GM21447 (cell line): ENCODE measurements at regions not wholly inside any gene's neighbourhood (a gene's known extent, or its start where the extent isn't known, plus 50 kb on each side); places are given as distances from the start of the nearest gene placed in this dataset.
"Not testable (repeated sequence)": the region's sequence is repeated elsewhere in the genome, so short reads cannot be mapped to it uniquely, and the experiment has no call there.

Source experiments
- ATAC-seq: cut with Tn5 transposase; IDR thresholded peaks from one replicate; pipeline ENCODE4 v1.9.1; 2021; ENCODE audit not compliant: unreplicated experiment

DNA sequence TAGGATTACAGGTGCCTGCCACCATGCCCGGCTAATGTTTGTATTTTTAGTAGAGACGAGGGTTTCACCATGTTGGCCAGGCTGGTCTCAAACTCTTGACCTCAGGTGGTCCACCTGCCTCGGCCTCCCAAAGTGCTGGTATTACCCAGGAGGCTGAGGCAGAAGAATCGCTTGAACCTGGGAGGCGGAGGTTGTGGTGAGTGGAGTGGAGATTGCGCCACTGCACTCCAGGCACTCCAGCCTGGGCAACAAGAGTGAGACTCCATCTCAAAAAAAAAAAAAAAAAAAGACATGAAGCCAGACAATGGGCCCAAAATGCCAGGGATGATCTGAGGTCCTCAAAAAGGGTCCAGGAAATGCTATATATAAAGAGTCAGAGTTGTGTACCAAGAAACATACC, 392.9 kb downstream of the SEC14L1 start:
- ATAC-seq: not testable (repeated sequence)

- ATAC-seq: no peak
Observed at GRCh38 chr17:77534137-77534536, 393.4 kb downstream of the SEC14L1 start.

GRCh38 chr17:77535435-77535834, 394.7 kb downstream of the SEC14L1 start:
- no peak for ATAC-seq

DNA sequence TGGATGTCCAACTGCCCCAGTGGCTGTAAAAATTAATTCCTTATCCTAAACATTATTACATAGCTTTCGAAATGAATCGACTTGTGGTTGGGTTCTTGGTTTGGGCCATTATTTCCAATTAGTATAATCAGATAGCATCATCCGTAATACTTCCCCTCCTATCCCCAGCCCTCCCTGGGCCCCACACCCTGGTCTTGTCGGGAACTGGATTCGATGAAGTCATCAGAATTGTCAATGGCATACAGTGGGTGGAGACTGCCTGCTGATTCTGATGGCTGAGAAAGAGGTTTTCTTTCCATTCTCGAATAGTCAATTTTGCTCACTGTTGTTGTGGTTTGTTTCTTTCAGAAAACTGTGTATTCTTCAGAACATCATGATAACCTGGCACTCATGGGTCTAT, 395.1 kb downstream of the SEC14L1 start:
- ATAC-seq: no peak

DNA sequence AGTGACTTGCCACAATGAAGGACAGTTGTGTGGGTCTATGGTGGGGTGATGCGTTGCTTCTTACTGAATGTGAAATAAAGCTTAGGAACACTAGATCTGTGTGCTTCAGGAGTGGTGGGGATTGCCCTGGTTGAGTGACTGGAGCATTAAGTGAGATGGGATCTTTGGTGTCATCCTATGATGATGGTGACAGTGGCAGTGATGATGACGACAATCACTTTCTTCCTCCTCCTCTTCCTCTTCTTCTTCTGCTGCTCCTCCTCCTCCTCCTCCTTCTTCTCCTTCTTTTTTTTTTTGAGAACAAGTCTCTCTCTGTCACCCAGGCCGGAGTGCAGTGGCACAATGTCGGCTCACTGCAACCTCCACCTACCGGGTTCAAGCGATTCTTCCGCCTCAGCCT, 396.8 kb downstream of the SEC14L1 start:
- no peak for ATAC-seq

DNA sequence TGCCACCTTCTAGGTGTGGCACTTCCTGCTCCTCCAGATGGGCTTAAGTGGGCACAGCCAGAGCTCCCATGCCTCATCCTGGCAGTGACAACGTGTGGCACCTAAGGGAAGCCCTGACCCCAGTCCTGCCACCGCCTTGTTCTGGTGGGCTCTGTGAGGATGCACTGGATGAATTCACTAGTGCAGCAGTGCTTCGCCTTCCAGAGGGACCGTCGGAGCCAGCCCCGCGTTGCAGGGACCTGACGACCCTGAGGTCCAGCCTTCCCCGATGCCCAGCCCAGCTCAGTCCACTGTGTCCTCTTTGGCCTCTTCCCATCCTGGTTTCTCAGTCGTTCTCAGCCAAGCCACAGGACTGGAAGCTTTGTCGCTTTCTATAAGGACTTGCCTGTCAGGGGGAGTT, 399.8 kb downstream of the SEC14L1 start:
- ATAC-seq: no peak

DNA sequence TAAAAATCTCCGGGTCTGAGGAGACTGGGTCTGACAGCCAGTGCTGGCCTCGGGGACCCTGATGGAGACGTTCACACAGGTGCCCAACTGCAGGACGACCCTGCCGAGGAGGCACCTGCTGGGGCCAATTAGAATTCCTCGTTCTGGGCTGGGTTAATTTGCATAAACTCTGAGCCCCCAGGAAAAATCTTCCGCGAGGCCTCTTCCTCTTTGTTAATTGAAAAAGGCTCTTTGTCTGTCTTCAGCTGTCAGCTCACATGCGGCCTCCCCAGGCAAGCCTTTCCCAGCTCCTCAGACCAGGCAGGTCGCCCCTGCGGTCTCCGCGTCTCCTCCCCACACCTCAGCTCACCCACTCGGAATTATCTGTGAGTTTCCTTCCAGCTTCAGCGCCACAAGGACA, 400.2 kb downstream of the SEC14L1 start:
- no peak for ATAC-seq

- ATAC-seq: no peak
Observed at GRCh38 chr17:77542011-77542410, 401.2 kb downstream of the SEC14L1 start.

DNA sequence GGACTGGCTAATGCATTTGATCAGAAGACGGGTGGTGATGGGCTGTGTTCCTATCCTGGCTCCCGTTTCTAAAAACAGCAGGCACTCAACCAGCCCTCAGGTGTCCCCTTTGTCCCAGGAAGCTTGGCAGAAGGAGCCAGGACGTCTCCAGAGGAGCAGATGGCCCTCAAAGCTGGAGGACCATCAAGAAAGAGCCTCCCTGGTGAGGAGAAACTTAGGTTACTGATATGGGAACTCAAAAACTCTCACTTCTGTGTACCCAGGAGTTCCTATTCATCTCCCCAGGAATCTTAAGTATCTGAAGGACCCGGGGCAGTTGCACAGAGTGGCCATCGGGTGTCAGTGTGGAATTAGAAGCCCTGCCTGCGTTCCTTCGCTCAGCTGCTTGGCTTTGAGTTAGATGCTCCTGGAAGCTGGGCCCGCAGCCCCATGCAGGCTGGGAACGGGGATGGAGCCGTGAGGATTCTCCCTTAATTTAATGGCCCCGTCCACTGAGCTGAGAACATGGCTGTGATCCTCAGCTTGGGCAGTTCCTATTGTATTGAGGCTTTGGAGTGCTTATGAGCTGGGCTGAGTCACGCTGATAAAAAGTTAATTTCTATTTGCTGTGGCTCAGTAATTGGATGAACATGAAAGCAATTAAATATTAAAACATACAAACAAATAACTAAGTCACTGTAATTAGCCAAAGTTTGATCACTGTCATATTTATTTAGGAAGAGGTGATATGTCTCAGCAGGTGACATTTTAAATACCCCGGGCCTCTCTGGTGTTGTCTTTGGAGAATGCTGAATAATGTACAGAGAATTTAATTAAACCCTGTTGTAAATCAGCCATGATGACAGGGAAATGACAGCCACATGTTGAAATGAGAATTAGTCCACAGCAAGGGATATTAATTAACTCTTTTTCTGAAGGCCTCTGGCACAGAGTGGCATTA, 402.1 kb downstream of the SEC14L1 start:
- ATAC-seq: no peak

- ATAC-seq: no peak
Observed at GRCh38 chr17:77543801-77544200, 403.0 kb downstream of the SEC14L1 start.

- ATAC-seq: no peak
Observed at GRCh38 chr17:77544347-77545110, 403.8 kb downstream of the SEC14L1 start.

- ATAC-seq: no peak
Observed at GRCh38 chr17:77546772-77547241, 406.0 kb downstream of the SEC14L1 start.

- no peak for ATAC-seq
Observed at GRCh38 chr17:77548967-77549366, 408.2 kb downstream of the SEC14L1 start.

GRCh38 chr17:77549726-77550366, 408.7 kb upstream of the TNRC6C start:
- no peak for ATAC-seq

DNA sequence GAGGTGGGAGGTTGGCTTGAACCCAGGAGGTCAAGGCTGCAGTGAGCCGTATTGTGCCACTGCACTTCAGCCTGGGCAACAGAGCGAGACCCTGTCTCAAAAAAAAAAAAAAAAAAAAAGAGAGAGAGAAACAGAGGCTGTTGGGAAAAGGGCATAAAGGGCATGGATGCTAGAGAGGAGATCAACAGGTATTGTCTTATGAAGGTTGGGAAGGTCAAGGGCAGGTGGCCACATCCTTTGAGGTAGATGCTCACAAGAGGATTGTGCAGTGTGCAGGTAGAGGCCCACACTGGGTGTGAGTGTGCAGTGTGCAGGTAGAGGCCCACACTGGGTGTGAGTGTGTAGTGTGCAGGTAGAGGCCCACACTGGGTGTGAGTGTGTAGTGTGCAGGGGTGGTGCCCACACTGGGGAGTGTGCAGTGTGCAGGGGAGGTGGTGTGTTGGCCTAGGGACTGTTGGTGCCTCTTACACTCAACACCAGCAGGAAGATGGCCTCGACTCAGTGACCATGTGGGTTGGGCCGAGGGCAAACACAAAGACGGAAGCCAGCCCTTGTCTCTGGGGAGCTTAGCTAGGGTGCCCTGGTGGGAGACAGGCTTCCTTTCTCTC, 404.9 kb upstream of the TNRC6C start:
- ATAC-seq: no peak

GRCh38 chr17:77555121-77555591, 403.3 kb upstream of the TNRC6C start:
- no peak for ATAC-seq

DNA sequence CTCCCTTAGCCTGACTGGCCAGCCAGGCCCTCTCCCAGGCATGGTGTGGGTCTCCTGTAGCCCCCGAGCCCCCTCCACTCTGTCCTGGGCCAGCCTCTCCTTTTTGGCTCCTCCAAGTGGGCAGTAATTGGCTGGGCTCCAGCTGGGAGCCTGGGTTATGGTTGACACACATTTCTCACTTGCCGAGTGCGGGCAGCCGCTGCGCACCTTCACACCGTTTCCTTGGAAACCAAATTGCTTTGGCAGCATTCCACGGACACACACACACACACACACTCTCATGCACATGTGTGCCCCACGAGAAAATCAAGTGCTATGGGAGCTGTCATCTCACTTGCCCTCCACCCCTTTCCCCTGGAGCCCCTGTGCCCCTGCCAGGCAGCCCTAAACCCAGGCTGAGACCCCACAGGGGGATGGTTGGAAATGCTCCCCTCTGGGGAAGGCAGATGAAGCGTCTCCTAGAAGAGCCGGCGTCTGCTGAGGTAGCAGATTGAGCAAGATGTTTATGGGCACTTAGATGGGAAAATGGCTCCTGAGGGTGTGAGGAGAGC, 402.7 kb upstream of the TNRC6C start:
- no peak for ATAC-seq

- ATAC-seq: no peak
Observed at GRCh38 chr17:77556383-77557061, 402.0 kb upstream of the TNRC6C start.

DNA sequence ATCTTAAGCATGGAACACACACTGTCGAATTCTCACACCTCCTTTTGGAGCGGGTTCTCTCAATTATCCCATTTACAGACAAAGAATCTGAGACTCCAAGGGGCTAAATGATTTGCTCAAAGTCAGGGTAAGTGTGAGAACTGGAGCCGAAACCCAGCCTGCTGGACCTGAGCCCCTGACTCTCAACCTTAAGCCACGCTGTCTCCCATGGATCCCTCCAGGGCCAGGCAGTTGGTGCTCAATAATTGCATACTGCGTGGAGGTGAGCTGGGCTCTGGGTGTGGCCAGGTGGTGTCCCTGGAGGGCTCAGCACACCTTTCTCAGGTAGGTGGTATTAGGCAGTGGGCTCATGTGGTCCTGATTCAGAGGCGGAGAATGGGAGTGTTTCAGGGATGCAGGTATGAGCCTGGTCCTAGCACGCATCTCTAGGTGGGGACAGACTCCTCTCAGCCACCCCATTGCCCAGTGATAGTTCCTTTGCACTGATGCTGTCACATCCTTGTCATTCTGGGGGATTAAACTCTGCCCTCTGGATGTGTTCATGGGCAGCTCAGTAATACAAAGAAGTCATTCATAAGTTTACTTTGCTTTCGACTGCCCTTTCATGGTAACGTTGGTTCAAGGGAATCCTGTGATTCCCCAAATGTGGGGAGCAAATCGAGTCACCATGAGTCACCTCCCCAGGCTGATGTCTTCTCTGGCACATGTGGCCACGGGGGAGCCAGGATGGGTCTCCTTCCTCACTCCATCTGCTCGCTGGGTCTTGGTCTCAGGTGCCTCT, 399.5 kb upstream of the TNRC6C start:
- no peak for ATAC-seq
